Suprapubic skin (tissue), 4 donors: ENCODE measurements at regions not wholly inside any gene's neighbourhood (a gene's known extent, or its start where the extent isn't known, plus 50 kb on each side); places are given as distances from the start of the nearest gene placed in this dataset.

Experiments
- DNase-seq, 2 donors: peaks; one replicate each; pipeline ENCODE4 v3.0.0-alpha.2; 2019; ENCODE audit warnings: low spot score in 2 of 2
- H3K27ac ChIP-seq: fragments of 200-600 bp; sonication (generic); one replicate; pipeline ENCODE4 v1.5.1; 2019
- H3K27me3 ChIP-seq: fragments of 200-600 bp; sonication (generic); one replicate; pipeline ENCODE4 v1.5.1; 2019
- H3K36me3 ChIP-seq: fragments of 200-600 bp; sonication (generic); one replicate; pipeline ENCODE4 v1.5.1; 2019
- H3K4me1 ChIP-seq: fragments of 200-600 bp; sonication (generic); one replicate; pipeline ENCODE4 v1.5.1; 2019
- H3K4me3 ChIP-seq: fragments of 200-600 bp; sonication (generic); one replicate; pipeline ENCODE4 v1.5.1; 2019; ENCODE audit warnings: mild to moderate bottlenecking
- H3K9me3 ChIP-seq: fragments of 200-600 bp; sonication (generic); one replicate; pipeline ENCODE4 v1.5.1; 2019
- CTCF ChIP-seq, 2 donors: fragments of 200-600 bp in 1 of 2; fragments of 450-650 bp in 1 of 2; sonication (generic) in 1 of 2; IDR thresholded peaks; one replicate each; pipeline ENCODE4 v1.5.1; 2016 to 2019; ENCODE audit warnings: antibody characterized with exemption in 2 of 2, mild to moderate bottlenecking in 1 of 2, moderate library complexity in 1 of 2
- EP300 ChIP-seq: sonication (generic); formaldehyde crosslinking; IDR thresholded peaks from one replicate; pipeline ENCODE4 v1.6.1; 2017; ENCODE audit warnings: antibody characterized with exemption
- POLR2A ChIP-seq, 2 donors: fragments of 450-650 bp; IDR thresholded peaks; one replicate each; pipeline ENCODE4 v1.6.1; 2017; ENCODE audit warnings: antibody characterized with exemption in 2 of 2, mild to moderate bottlenecking in 2 of 2, moderate library complexity in 2 of 2
- POLR2AphosphoS5 ChIP-seq, 3 donors: sonication (generic); formaldehyde crosslinking; IDR thresholded peaks; one replicate each; pipeline ENCODE4 v1.6.1; 2017; ENCODE audit warnings: antibody characterized with exemption in 3 of 3
- WGBS: methylation state at CpG from one replicate; pipeline ENCODE4 v1.1.5; 2018; 5-methylcytosine and 5-hydroxymethylcytosine counted together

- no peak overlapping the region for H3K4me3 ChIP-seq
Observed at GRCh38 chr12:75951399-75952278, 79.9 kb downstream of the PHLDA1 start.

GRCh38 chr12:75947156-75947723 is 84.3 kb downstream of the PHLDA1 start:
- no peak overlapping the region for H3K27ac ChIP-seq
- TF ChIP-seq EP300, result no peak
- no peak for TF ChIP-seq CTCF (IDR thresholded peaks at IDR 0.05)
- TF ChIP-seq POLR2AphosphoS5 (IDR thresholded peaks at IDR 0.05), result no peak
- TF ChIP-seq POLR2A (IDR thresholded peaks at IDR 0.05), result no peak
- WGBS, result 87% methylated on average over 4 of the region's 4 CpGs
- no peaks in the 10 kb centered on the region for H3K9me3 ChIP-seq
- H3K4me3 ChIP-seq, result no peak overlapping the region
- no peaks in the 10 kb centered on the region for H3K27me3 ChIP-seq
- H3K36me3 ChIP-seq, result no peaks in the 10 kb centered on the region
- peaks cover 12% of the 10 kb centered on the region for H3K4me1 ChIP-seq
- no peak for DNase-seq

More at GRCh38 chr12:75951399-75952278, 79.9 kb downstream of the PHLDA1 start:
- Histone ChIP-seq H3K27me3 (no peaks in the 10 kb centered on the region), H3K9me3 (no peaks in the 10 kb centered on the region), H3K4me1 (peaks cover 13% of the 10 kb centered on the region), H3K36me3 (no peaks in the 10 kb centered on the region), H3K27ac (no peak overlapping the region)
- WGBS, result 66% methylated on average over 4 of the region's 4 CpGs
- no peak for TF ChIP-seq POLR2A (IDR thresholded peaks at IDR 0.05)
- no peak for TF ChIP-seq POLR2AphosphoS5 (IDR thresholded peaks at IDR 0.05)
- no peak for DNase-seq

- WGBS, result 96% methylated on average over 4 of the region's 4 CpGs
- no peak for DNase-seq
- Histone ChIP-seq H3K9me3 (no peaks in the 10 kb centered on the region), H3K27me3 (no peaks in the 10 kb centered on the region), H3K4me1 (peaks cover 10% of the 10 kb centered on the region), H3K36me3 (no peaks in the 10 kb centered on the region), H3K4me3 (no peak overlapping the region), H3K27ac (no peak overlapping the region)
- TF ChIP-seq CTCF (IDR thresholded peaks at IDR 0.05) (no peak), POLR2A (IDR thresholded peaks at IDR 0.05) (no peak), POLR2AphosphoS5 (IDR thresholded peaks at IDR 0.05) (no peak), EP300 (no peak)
Observed at GRCh38 chr12:75945581-75945980, 86.0 kb downstream of the PHLDA1 start.

GRCh38 chr12:75944905-75945432 is 86.6 kb downstream of the PHLDA1 start:
- Histone ChIP-seq H3K27ac (no peak overlapping the region), H3K4me3 (no peak overlapping the region), H3K4me1 (peaks cover 10% of the 10 kb centered on the region), H3K36me3 (no peaks in the 10 kb centered on the region), H3K27me3 (no peaks in the 10 kb centered on the region), H3K9me3 (no peaks in the 10 kb centered on the region)
- WGBS, result 89% methylated on average over 4 of the region's 4 CpGs
- DNase-seq, result no peak
- TF ChIP-seq POLR2AphosphoS5 (IDR thresholded peaks at IDR 0.05) (no peak), CTCF (IDR thresholded peaks at IDR 0.05) (no peak), EP300 (no peak), POLR2A (IDR thresholded peaks at IDR 0.05) (no peak)

GRCh38 chr12:75944097-75944904 is 87.3 kb downstream of the PHLDA1 start:
- peaks cover 10% of the 10 kb centered on the region for H3K4me1 ChIP-seq
- no peaks in the 10 kb centered on the region for H3K36me3 ChIP-seq
- no peaks in the 10 kb centered on the region for H3K27me3 ChIP-seq
- H3K4me3 ChIP-seq, result no peak overlapping the region
- no peaks in the 10 kb centered on the region for H3K9me3 ChIP-seq
- TF ChIP-seq POLR2AphosphoS5 (IDR thresholded peaks at IDR 0.05) (no peak), CTCF (IDR thresholded peaks at IDR 0.05) (no peak), POLR2A (IDR thresholded peaks at IDR 0.05) (no peak), EP300 (no peak)
- no peak for DNase-seq
- H3K27ac ChIP-seq, result no peak overlapping the region
- 76% methylated on average over 1 of the region's 1 CpG for WGBS
